ENCODE measurements at regions not wholly inside any gene's neighbourhood (a gene's known extent, or its start where the extent isn't known, plus 50 kb on each side); places are given as distances from the start of the nearest gene placed in this dataset.

- no peak for TF ChIP-seq FOXA1 (IDR thresholded peaks at IDR 0.05)
- no peak for TF ChIP-seq ELF4 (IDR thresholded peaks at IDR 0.05)
- TF ChIP-seq PKNOX1 (IDR thresholded peaks at IDR 0.05) = no peak
- TF ChIP-seq SUZ12 (IDR thresholded peaks at IDR 0.05) = no peak
- TF ChIP-seq ZNF384 (IDR thresholded peaks at IDR 0.05) = no peak
- no peak for TF ChIP-seq HDGF (IDR thresholded peaks at IDR 0.05; ENCODE audit: borderline replicate concordance)
- no peak for TF ChIP-seq SP1 (IDR thresholded peaks at IDR 0.05)
- TF ChIP-seq CTBP1 (IDR thresholded peaks at IDR 0.05; ENCODE audit: borderline replicate concordance) = no peak
- TF ChIP-seq L3MBTL2 (conservative IDR thresholded peaks at IDR 0.05) = no peak
- no peak for TF ChIP-seq LEF1 (IDR thresholded peaks at IDR 0.05; ENCODE audit: borderline replicate concordance)
- TF ChIP-seq ARNT (IDR thresholded peaks at IDR 0.05) = no peak
- TF ChIP-seq FOXK2 (IDR thresholded peaks at IDR 0.05) = no peak
- TF ChIP-seq FOXM1 (IDR thresholded peaks at IDR 0.05; ENCODE audit: borderline replicate concordance) = no peak
- POLR2A ChIA-PET = no interaction called here
- CTCF ChIA-PET = no interaction called here
- no peak for DNase-seq (ENCODE audit: extremely low spot score)
Measured at GRCh38 chr5:40401284-40402006, 278.3 kb upstream of the PTGER4 start.

- DNase-seq (ENCODE audit: extremely low spot score) = no peak
- ChIA-PET CTCF (no interaction called here), POLR2A (no interaction called here)
- TF ChIP-seq SUZ12 (IDR thresholded peaks at IDR 0.05) (no peak), HDGF (IDR thresholded peaks at IDR 0.05; ENCODE audit: borderline replicate concordance) (no peak), PKNOX1 (IDR thresholded peaks at IDR 0.05) (no peak), ZNF384 (IDR thresholded peaks at IDR 0.05) (no peak), TARDBP (IDR thresholded peaks at IDR 0.05) (no peak)
Measured at GRCh38 chr5:40400245-40400644, 279.5 kb upstream of the PTGER4 start.

GRCh38 chr5:40399349-40399748 lies 280.4 kb upstream of the PTGER4 start:
- no peak for TF ChIP-seq FOXA1 (IDR thresholded peaks at IDR 0.05)
- DNase-seq (ENCODE audit: extremely low spot score) = no peak
- ChIA-PET POLR2A (no interaction called here), CTCF (no interaction called here)

DNA sequence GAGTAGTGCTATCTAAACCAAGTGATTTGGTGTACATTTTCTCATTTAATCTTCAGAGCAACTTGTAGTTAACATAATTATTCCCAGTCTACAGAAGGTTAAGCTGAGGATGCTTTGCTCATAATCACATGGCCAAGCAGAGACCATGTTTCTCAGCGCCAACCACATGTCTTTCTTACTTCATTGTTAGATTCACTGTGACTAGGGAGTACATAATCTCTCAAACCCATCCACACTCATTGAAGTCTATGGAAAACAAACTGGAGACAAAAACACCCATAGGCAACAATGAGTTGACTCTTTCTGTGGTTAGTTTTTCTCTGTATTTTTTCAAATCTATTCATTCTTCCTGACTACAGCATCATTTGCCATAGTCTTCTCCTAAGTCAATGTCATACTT lies 281.7 kb upstream of the PTGER4 start:
- TF ChIP-seq BHLHE40 (IDR thresholded peaks at IDR 0.05; ENCODE audit: borderline replicate concordance) (no peak), SP1 (IDR thresholded peaks at IDR 0.05) (no peak)
- DNase-seq (ENCODE audit: extremely low spot score) = no peak
- ChIA-PET CTCF (no interaction called here), POLR2A (no interaction called here)

DNA sequence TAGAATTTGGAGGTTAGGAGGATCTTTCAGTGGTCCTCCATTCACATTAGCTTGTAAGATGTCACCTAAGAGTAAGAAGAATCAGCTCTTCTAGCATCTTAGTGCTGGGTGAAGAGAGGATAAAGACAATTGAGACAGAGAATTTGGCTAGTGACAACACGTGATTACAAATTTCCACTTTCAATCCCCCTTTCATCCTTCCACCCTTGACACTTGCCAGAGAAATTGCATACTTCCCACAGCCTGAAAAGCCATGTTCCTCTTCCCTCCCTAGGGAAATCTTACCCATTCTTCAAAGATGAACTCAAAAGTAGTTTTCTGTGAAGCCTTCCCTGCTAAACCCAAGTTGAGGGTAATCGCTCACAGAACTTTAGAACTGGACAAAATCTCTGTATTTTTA lies 282.6 kb upstream of the PTGER4 start:
- ChIA-PET POLR2A (no interaction called here), CTCF (no interaction called here)
- no peak for DNase-seq (ENCODE audit: extremely low spot score)
- TF ChIP-seq SUZ12 (IDR thresholded peaks at IDR 0.05) = no peak
- TF ChIP-seq TARDBP (IDR thresholded peaks at IDR 0.05) = no peak
- no peak for TF ChIP-seq LEF1 (IDR thresholded peaks at IDR 0.05; ENCODE audit: borderline replicate concordance)
- no peak for TF ChIP-seq FOXA1 (IDR thresholded peaks at IDR 0.05)
- TF ChIP-seq FOXK2 (IDR thresholded peaks at IDR 0.05) = no peak
- no peak for TF ChIP-seq BHLHE40 (IDR thresholded peaks at IDR 0.05; ENCODE audit: borderline replicate concordance)
- no peak for TF ChIP-seq ARNT (IDR thresholded peaks at IDR 0.05)
- TF ChIP-seq FOXM1 (IDR thresholded peaks at IDR 0.05; ENCODE audit: borderline replicate concordance) = no peak
- no peak for TF ChIP-seq HDGF (IDR thresholded peaks at IDR 0.05; ENCODE audit: borderline replicate concordance)
- TF ChIP-seq CTBP1 (IDR thresholded peaks at IDR 0.05; ENCODE audit: borderline replicate concordance) = no peak
- TF ChIP-seq SP1 (IDR thresholded peaks at IDR 0.05) = no peak

- ChIA-PET CTCF (no interaction called here), POLR2A (no interaction called here)
- no peak for TF ChIP-seq PKNOX1 (IDR thresholded peaks at IDR 0.05)
- TF ChIP-seq TARDBP (IDR thresholded peaks at IDR 0.05) = no peak
- no peak for TF ChIP-seq CTBP1 (IDR thresholded peaks at IDR 0.05; ENCODE audit: borderline replicate concordance)
- DNase-seq (ENCODE audit: extremely low spot score) = no peak
Measured at GRCh38 chr5:40396317-40396716, 283.4 kb upstream of the PTGER4 start.

GRCh38 chr5:40395251-40395650 lies 284.5 kb upstream of the PTGER4 start:
- CTCF ChIA-PET = no interaction called here
- no peak for DNase-seq (ENCODE audit: extremely low spot score)
- POLR2A ChIA-PET = no interaction called here
- TF ChIP-seq SUZ12 (IDR thresholded peaks at IDR 0.05) (no peak), FOXM1 (IDR thresholded peaks at IDR 0.05; ENCODE audit: borderline replicate concordance) (no peak), TARDBP (IDR thresholded peaks at IDR 0.05) (no peak), L3MBTL2 (conservative IDR thresholded peaks at IDR 0.05) (no peak), FOXK2 (IDR thresholded peaks at IDR 0.05) (no peak), ZNF384 (IDR thresholded peaks at IDR 0.05) (no peak), HDGF (IDR thresholded peaks at IDR 0.05; ENCODE audit: borderline replicate concordance) (no peak), NFRKB (IDR thresholded peaks at IDR 0.05) (no peak), CTBP1 (IDR thresholded peaks at IDR 0.05; ENCODE audit: borderline replicate concordance) (no peak), SP1 (IDR thresholded peaks at IDR 0.05) (no peak), ELF4 (IDR thresholded peaks at IDR 0.05) (no peak), BHLHE40 (IDR thresholded peaks at IDR 0.05; ENCODE audit: borderline replicate concordance) (no peak), LEF1 (IDR thresholded peaks at IDR 0.05; ENCODE audit: borderline replicate concordance) (no peak), ARNT (IDR thresholded peaks at IDR 0.05) (no peak), FOXA1 (IDR thresholded peaks at IDR 0.05) (no peak), PKNOX1 (IDR thresholded peaks at IDR 0.05) (no peak)
